ENCODE measurements at regions not wholly inside any gene's neighbourhood (a gene's known extent, or its start where the extent isn't known, plus 50 kb on each side); places are given as distances from the start of the nearest gene placed in this dataset.
A peak's percentile ranks its signal among the peaks of the same experiment; 100 is the strongest.
"Not testable (repeated sequence)": the region's sequence is repeated elsewhere in the genome, so short reads cannot be mapped to it uniquely, and the experiment has no call there.

DNA sequence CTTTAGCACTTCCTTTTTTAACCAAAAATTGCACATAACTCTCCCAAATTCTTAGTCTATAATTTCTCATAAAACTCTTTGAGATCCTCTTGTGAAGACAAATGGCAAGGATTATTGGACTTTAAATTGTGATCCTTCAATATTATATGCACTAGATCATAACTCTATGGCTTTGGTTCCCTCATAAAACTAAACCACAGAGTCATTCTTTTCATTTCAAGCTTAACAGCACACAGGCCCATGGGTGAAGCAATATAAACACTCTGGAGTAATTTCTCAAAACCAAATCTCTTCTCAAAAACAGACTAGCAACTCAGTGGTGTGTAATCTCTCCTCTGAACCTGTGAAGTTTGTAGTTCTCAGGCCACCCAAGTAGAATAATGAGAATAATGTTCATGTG lies 171.0 kb upstream of the NECTIN3 start:
- DNase-seq, result peak; percentile 67

GRCh38 chr3:110901536-110901935 lies 170.1 kb upstream of the NECTIN3 start:
- no peak for DNase-seq

DNA sequence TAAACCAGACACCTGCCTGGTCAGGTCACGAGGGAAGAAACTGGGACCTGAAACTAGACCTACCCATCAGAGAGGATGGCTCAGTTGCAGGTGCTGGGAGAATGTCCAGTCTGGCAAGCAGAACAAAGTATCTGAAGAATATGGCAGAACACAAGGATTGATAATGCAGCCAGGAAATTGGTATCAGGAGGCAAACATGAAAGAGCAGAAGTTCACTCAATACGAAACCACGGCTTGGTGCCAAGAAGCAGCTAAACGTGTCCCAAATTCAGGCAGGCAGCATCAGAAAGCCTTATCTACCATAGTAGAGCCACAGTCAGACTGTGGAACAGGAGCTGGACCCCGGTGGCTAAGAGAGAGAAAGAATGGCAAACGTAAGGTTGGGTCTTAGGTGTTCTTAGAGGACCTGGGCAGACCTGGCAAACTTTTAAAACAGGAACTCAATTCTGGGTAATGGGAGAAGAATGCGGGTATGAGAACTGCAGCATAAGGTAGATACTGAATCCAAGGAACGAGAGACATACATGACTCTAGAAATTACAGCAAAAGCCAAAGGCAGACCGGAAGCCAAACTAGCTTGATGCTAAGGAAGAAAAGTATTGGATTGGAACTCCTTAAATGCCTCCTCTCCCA lies 169.0 kb upstream of the NECTIN3 start:
- DNase-seq, result no peak

- no peak for DNase-seq
Observed at GRCh38 chr3:110903771-110904519, 167.7 kb upstream of the NECTIN3 start.

DNA sequence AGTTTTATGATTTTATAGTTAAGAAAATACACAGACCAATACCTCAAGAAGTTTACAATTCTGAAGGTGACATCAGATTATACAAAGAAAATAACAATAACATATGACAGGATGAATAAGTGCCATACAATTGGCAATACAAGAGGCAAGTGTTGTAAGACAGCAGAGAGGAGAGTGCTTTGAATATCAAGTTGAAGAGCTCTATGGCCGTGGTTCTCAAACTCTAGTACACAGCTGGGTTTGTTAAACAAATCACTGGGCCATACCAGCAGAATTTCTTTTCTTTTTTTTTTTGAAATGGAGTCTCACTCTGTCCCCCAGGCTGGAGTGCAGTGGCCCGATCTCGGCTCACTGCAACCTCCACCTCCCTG lies 167.1 kb upstream of the NECTIN3 start:
- no peak for DNase-seq

DNA sequence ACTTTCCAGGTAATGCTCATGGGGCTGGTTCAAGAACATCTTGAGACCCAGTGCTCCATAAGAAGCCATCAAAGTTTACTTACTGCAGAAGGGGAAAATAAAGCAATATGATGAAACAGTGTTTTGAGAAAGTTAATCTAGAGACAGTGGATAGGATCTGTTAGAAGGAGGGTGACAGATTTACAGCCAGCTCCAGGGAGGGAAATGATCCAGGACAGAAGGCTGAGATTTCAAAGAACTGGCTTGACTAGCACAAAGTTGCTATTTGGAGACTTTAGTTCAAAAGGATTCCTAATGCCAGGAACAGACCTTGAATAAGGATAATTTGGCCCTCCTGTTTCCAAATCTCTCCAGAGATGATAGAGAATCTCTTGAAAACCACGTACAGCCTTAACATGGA lies 166.5 kb upstream of the NECTIN3 start:
- DNase-seq, result no peak

DNA sequence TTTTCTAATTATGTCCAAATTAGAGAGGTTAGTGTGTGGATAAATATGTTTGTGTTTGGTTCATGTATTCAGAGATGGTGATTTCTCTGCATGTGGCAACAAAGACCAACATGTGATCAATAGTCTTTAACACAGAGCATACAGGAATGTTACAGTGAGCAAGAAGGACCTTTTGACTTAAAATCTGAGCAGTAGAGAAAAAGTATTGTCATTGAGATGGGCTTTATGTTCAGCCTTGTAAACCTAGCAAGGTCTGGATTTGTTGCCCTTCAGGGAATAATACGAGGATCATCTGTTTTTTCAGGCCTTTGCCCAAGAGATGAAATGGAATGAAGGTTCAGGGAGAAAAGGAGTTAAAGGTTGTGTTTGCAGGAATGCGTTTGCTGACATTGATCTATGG lies 161.8 kb upstream of the NECTIN3 start:
- no peak for DNase-seq

GRCh38 chr3:110910346-110910955 lies 161.2 kb upstream of the NECTIN3 start:
- no peak for DNase-seq

DNA sequence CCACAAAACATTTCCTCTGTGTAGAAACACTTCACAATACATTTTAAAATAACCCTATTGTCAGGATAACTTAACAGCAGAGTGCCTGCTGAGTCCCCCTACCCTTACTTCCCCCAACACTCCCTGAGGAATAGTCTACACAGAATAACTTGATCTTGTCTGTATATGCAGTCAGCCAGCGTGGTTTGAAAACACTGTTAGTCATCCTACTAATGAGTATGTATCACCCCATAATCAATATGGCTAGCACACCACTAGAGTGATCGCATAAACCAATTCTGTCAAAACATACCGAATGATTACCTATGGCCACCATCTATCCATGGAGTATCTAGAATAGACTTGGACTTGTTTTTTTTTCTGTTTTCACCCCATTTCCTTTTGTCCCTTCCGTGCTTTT lies 152.7 kb upstream of the NECTIN3 start:
- no peak for DNase-seq

GRCh38 chr3:110925798-110926197 lies 145.8 kb upstream of the NECTIN3 start:
- DNase-seq, result no peak

GRCh38 chr3:110928016-110928662 lies 143.5 kb upstream of the NECTIN3 start:
- no peak for DNase-seq

DNA sequence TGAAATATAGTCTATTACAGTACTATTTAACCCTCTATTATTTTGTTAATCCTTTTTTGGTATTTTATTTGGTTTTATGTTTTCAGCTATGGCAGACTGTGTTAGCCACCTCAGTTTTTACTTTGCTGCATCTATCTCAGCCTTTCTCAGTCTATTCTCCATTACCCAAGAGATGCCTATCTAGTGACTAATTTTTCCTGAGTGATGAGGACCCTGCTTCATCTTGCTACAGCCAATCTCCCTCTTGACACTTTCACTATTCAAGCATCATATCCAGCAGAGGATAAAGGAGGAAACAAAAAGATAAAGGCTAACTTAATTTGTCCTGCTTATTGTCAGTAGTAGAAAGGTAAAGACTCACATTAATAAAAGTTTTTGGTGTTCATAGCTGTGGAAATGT lies 141.8 kb upstream of the NECTIN3 start:
- DNase-seq, result no peak

DNA sequence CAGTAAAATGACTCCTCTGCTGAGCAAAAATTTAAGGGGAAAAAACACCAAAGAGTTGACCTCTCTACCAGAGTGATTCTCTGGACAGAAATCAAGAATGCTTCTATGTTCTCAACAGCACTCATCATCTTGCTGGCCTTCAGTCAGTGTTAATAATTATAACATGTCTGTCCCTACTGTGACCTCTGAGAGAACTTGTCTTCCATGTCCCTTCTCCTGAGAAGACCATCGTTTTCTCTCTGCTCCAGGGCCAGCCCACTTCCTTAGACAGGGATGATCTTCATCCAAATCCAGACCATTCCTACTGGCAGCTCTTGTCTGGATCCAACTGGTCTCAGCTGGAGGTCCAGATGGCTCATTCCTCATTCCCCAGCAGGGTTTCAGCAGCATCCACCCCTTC lies 139.0 kb upstream of the NECTIN3 start:
- no peak for DNase-seq

DNA sequence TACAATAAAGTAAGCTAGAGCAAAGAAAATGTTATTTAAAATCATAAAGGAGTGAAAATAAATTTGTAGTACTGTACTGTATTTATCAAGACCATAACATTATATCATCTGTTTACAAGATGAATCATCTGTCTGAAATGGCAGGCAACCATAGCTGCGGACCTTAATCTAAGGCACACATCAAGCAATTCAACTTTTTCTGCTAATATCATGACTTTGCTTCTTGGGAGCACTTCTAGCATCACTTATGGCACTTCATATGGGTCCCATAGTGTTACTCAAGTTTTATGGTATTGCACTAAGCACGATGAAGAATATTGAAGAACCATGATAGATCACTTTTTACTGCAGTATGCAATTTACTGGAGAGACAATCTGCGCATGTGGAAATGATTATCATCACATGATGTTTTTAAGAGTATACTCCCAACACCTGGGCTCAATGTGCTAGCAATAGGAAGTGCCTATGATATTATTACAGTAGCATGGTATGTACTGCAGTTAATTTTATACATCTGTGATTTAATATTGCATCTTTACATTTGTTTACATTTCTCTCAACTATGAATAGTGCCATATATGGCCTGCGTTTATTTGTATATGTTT lies 137.7 kb upstream of the NECTIN3 start:
- DNase-seq, result peak; percentile 54

DNA sequence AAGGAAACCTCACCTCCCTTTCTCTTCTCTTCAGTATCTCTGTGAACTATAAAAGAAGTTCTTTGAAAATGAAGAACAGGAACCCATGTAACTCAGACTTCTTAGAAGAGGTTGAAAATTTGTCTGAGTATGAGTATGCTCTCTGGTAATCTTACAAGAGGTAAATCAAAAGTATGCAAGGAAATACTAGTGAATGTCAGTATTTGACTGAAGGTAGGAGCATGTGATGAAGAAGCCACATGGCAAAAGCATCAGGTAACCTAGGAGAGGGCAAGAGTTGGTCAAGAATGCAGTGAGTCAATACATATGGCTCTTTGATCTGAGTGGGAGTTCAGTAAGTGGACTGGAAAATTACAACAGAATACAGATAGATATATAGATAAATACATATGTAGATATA lies 133.0 kb upstream of the NECTIN3 start:
- no peak for DNase-seq

DNA sequence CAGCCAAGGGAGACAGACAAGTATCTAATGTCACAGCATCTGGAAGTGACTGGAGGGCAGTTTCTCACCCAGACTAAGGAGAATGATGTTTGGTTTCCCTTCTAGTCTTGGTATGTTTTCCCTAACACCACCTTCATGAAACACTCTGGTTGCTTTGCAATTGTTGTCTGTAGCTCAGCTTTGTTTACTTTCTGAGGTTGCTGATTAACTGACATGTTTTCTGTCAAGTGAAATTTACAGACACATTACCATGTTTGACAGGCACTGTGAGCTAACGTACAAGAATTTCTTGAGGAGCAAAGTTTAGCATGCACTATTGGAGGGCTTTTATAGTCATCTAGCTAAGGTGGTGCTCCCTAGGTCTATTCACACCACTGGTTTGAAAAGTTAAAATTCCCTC lies 131.6 kb upstream of the NECTIN3 start:
- no peak for DNase-seq

DNA sequence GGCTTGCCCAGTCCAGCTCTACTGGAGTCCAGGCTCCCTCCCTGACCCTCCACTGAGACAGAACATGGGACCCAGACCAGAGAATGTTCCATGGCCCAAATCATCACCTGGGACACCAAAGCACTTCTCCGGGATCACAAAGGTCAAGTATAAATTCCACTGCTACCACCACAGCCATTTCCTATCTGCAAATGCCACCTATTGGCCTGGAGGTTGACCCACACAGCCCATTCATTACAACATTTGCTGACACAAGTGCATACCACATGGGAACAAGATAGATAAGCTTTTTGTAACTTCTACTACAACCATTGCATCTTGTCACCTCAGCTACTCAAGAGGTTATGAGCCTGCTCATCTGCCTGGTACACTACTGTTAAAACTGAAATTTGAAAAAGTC lies 126.8 kb upstream of the NECTIN3 start:
- DNase-seq, result no peak

DNA sequence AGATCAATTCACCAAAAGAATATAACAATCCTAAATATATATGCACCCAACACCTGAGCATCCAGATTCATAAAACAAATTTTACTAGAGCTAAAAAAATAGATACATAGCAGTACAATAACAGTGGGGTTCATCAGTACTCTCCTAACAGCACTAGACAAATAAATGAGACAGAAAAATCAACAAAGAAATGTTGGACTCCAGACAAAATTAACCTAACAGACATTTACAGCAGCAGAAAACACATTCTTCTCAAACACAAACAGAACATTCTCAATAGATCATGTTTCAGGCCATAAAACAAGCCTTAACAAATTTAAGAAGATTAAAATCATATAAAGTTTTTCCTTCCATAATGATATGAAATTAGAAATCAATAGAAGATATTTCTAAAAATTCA lies 124.8 kb upstream of the NECTIN3 start:
- no peak for DNase-seq

- DNase-seq, result not testable (repeated sequence)
Observed at GRCh38 chr3:110949194-110949593, 122.4 kb upstream of the NECTIN3 start.

- DNase-seq, result no peak
Observed at GRCh38 chr3:110955301-110955880, 116.2 kb upstream of the NECTIN3 start.

GRCh38 chr3:110956081-110956480 lies 115.5 kb upstream of the NECTIN3 start:
- DNase-seq, result no peak

GRCh38 chr3:110957247-110958025 lies 114.2 kb upstream of the NECTIN3 start:
- DNase-seq, result no peak

All from skin of body (tissue), 1 donor.